IMR-90 (cell line): ENCODE measurements at regions not wholly inside any gene's neighbourhood (a gene's known extent, or its start where the extent isn't known, plus 50 kb on each side); places are given as distances from the start of the nearest gene placed in this dataset.

ENCODE experiments used
- ATAC-seq: fragments of 200-7000 bp; cut with Tn5 transposase; 2 replicates; pipeline ENCODE4 v1.9.1; 2020; ENCODE audit warnings: low read depth, mild to moderate bottlenecking, moderate library complexity
- BruUV-seq: library from RNA; stranded (reverse); fragments of 400-500 nt; replicated peaks from 2 replicates; lab custom pipeline; 2021; lab: Mats Ljungman, UMichigan
- CTCF ChIA-PET: fragments of 300-600 bp; formaldehyde crosslinking; extraction: SDS; loops from one replicate; lab custom pipeline; 2021; ENCODE audit warnings: antibody characterized with exemption; lab: Yijun Ruan, JAX
- POLR2A ChIA-PET: fragments of 300-600 bp; sonication (Branson Sonifier 250); formaldehyde crosslinking; loops from one replicate; lab custom pipeline; 2022; ENCODE audit warnings: antibody characterized with exemption; ENCODE audit not compliant: unreplicated experiment; lab: Charles Lee
- DNase-seq: peaks from one replicate; pipeline ENCODE4 v3.0.0; 2013
- H2AFZ ChIP-seq: replicated peaks from 2 replicates; pipeline ENCODE3; 2013; ENCODE audit warnings: low read length, mild to moderate bottlenecking; ENCODE audit not compliant: poor library complexity
- H2AK5ac ChIP-seq: 2 replicates; pipeline ENCODE4 v1.6.1; 2013; ENCODE audit warnings: low read depth, low read length, inconsistent platforms
- H2AK9ac ChIP-seq: replicated peaks from 2 replicates; pipeline ENCODE3; 2013; ENCODE audit warnings: mild to moderate bottlenecking, low read depth, low read length, moderate library complexity; ENCODE audit not compliant: poor library complexity
- H2BK120ac ChIP-seq: 2 replicates; pipeline ENCODE4 v1.6.1; 2013; ENCODE audit warnings: low read depth, low read length, inconsistent platforms
- H2BK15ac ChIP-seq: 3 replicates; pipeline ENCODE4 v1.6.1; 2013; ENCODE audit warnings: low read depth, low read length, inconsistent platforms
- H2BK20ac ChIP-seq: 2 replicates; pipeline ENCODE4 v1.6.1; 2013; ENCODE audit warnings: low read depth, mild to moderate bottlenecking, inconsistent platforms, low read length, moderate library complexity
- H2BK5ac ChIP-seq: 2 replicates; pipeline ENCODE4 v1.6.1; 2013; ENCODE audit warnings: mild to moderate bottlenecking, low read depth, low read length, inconsistent platforms; ENCODE audit not compliant: poor library complexity, severe bottlenecking
- H3K14ac ChIP-seq: replicated peaks from 2 replicates; pipeline ENCODE4 v1.6.1; 2013; ENCODE audit warnings: low read depth, low read length, inconsistent platforms
- H3K18ac ChIP-seq: 2 replicates; pipeline ENCODE4 v1.6.1; 2013; ENCODE audit warnings: low read depth, low read length, control low read depth
- H3K23ac ChIP-seq: 2 replicates; pipeline ENCODE4 v1.6.1; 2013; ENCODE audit warnings: low read depth, low read length, inconsistent platforms
- H3K27ac ChIP-seq: 2 replicates; pipeline ENCODE4 v1.5.1; 2013; ENCODE audit warnings: mild to moderate bottlenecking, control low read depth, low read length; ENCODE audit not compliant: insufficient read depth
- H3K27me3 ChIP-seq: 2 replicates; pipeline ENCODE4 v1.6.1; 2013; ENCODE audit warnings: low read length; ENCODE audit not compliant: control insufficient read depth, insufficient read depth
- H3K36me3 ChIP-seq: 2 replicates; pipeline ENCODE4 v1.6.1; 2013; ENCODE audit warnings: low read length, mixed read lengths; ENCODE audit not compliant: control insufficient read depth, insufficient read depth
- H3K4ac ChIP-seq: 2 replicates; pipeline ENCODE4 v1.6.1; 2013; ENCODE audit warnings: low read depth, low read length, inconsistent platforms
- H3K4me1 ChIP-seq: 2 replicates; pipeline ENCODE4 v1.6.1; 2013; ENCODE audit warnings: low read length, mixed read lengths; ENCODE audit not compliant: control insufficient read depth, insufficient read depth
- H3K4me2 ChIP-seq: 2 replicates; pipeline ENCODE4 v1.6.1; 2013; ENCODE audit warnings: low read depth, mild to moderate bottlenecking, control low read depth, low read length, moderate library complexity
- H3K4me3 ChIP-seq: 2 replicates; pipeline ENCODE4 v1.5.1; 2013; ENCODE audit warnings: low read depth, mild to moderate bottlenecking, control low read depth, low read length, moderate library complexity; ENCODE audit not compliant: insufficient read depth
- H3K56ac ChIP-seq: 2 replicates; pipeline ENCODE4 v1.6.1; 2013; ENCODE audit warnings: low read length, inconsistent platforms; ENCODE audit not compliant: insufficient read depth; ENCODE audit errors: extremely low read depth
- H3K79me1 ChIP-seq, 2 experiments: 2 replicates each; pipeline ENCODE4 v1.6.1; 2013; ENCODE audit warnings: low read length in 2 of 2, inconsistent platforms in 1 of 2, low read depth in 1 of 2
- H3K9ac ChIP-seq: 2 replicates; pipeline ENCODE4 v1.6.1; 2013; ENCODE audit warnings: low read depth, low read length, control low read depth
- H3K9me1 ChIP-seq: 2 replicates; pipeline ENCODE4 v1.6.1; 2013; ENCODE audit warnings: low read length, inconsistent platforms; ENCODE audit not compliant: insufficient read depth
- H3K9me3 ChIP-seq: 2 replicates; pipeline ENCODE4 v1.6.1; 2013; ENCODE audit warnings: low read length; ENCODE audit not compliant: control insufficient read depth, insufficient read depth
- H4K20me1 ChIP-seq: 2 replicates; pipeline ENCODE4 v1.6.1; 2013; ENCODE audit warnings: low read length, inconsistent platforms; ENCODE audit not compliant: insufficient read depth
- H4K5ac ChIP-seq: 2 replicates; pipeline ENCODE4 v1.6.1; 2013; ENCODE audit warnings: mild to moderate bottlenecking, low read depth, low read length, control low read depth
- H4K8ac ChIP-seq, 2 experiments: 2 replicates each; pipeline ENCODE4 v1.6.1; 2013; ENCODE audit warnings: low read depth in 2 of 2, low read length in 2 of 2, control low read depth in 1 of 2, inconsistent platforms in 1 of 2
- H4K91ac ChIP-seq: 2 replicates; pipeline ENCODE4 v1.6.1; 2013; ENCODE audit warnings: low read depth, low read length, inconsistent platforms; ENCODE audit not compliant: insufficient read depth
- BHLHE40 ChIP-seq: fragments of 150-350 bp; IDR thresholded peaks from 2 replicates; pipeline ENCODE4 v1.6.1; 2016; ENCODE audit warnings: mild to moderate bottlenecking, low read depth, low read length
- FOS ChIP-seq: fragments of 150-350 bp; IDR thresholded peaks from 2 replicates; pipeline ENCODE4 v1.6.1; 2016; ENCODE audit warnings: low read depth, low read length
- MAZ ChIP-seq: IDR thresholded peaks from 2 replicates; pipeline ENCODE4 v1.6.1; 2012; ENCODE audit warnings: low read depth, mild to moderate bottlenecking, low read length, improper control_type of control experiment, moderate library complexity, borderline replicate concordance
- POLR2A ChIP-seq: IDR thresholded peaks from 2 replicates; pipeline ENCODE4 v1.6.1; 2012; ENCODE audit warnings: mild to moderate bottlenecking, low read depth, low read length
- SMC3 ChIP-seq: fragments of 150-350 bp; IDR thresholded peaks from 2 replicates; pipeline ENCODE4 v1.6.1; 2016; ENCODE audit warnings: low read depth, mild to moderate bottlenecking, antibody characterized with exemption, low read length, moderate library complexity
- WGBS, 2 experiments: methylation state at CpG; one replicate each; pipeline versions ENCODE4 v1.1.5 to v1.1.7; 2013; ENCODE audit warnings: missing lambda C conversion rate in 2 of 2; ENCODE audit not compliant: insufficient read length in 1 of 2; ENCODE audit errors: extremely low coverage in 2 of 2; 5-methylcytosine and 5-hydroxymethylcytosine counted together
- dilution Hi-C: fragments of 300-500 bp; cut with HindIII; formaldehyde crosslinking; loops from one replicate; pipeline ENCODE4 v1.14.3; 2018; ENCODE audit warnings: low sequenced_read_pairs; ENCODE audit not compliant: unreplicated experiment
- in situ Hi-C: fragments of 300-500 bp; cut with MboI; formaldehyde crosslinking; loops from 3 replicates; pipeline ENCODE4 v1.14.3; 2019; ENCODE audit warnings: low sequenced_read_pairs, inconsistent platforms, mixed read lengths
- intact Hi-C: fragments of 100-400 bp; cut with micrococcal nuclease; formaldehyde crosslinking; loops from 2 replicates; pipeline ENCODE4 v1.10.0; 2022

- Histone ChIP-seq H3K9ac (no peak overlapping the region), H3K36me3 (no peaks in the 10 kb centered on the region), H2BK15ac (no peak overlapping the region), H2AK9ac (no peak overlapping the region), H2AK5ac (no peak overlapping the region), H3K14ac (no peak overlapping the region), H3K27ac (no peak overlapping the region), H4K20me1 (no peaks in the 10 kb centered on the region), H2BK120ac (no peak overlapping the region), H3K4me2 (no peak overlapping the region), H2BK20ac (no peak overlapping the region), H4K5ac (no peak overlapping the region), H2AFZ (no peak overlapping the region), H4K8ac (no peak overlapping the region), H3K9me3 (peaks cover 39% of the 10 kb centered on the region), H3K4me3 (no peak overlapping the region), H3K56ac (no peak overlapping the region), H3K9me1 (no peaks in the 10 kb centered on the region), H3K23ac (no peak overlapping the region), H4K91ac (no peak overlapping the region), H3K4ac (no peak overlapping the region), H3K18ac (no peak overlapping the region), H2BK5ac (no peak overlapping the region), H3K4me1 (no peaks in the 10 kb centered on the region), H3K27me3 (no peaks in the 10 kb centered on the region), H3K79me1 (no peaks in the 10 kb centered on the region)
- intact Hi-C loops (no loop called here), in situ Hi-C loops (no loop called here), dilution Hi-C loops (no loop called here)
- ATAC-seq (no peak), DNase-seq (no peak)
- CTCF ChIA-PET: no interaction called here
- no CpG with 5 or more reads among the region's 5 CpGs for WGBS, 2 experiments
- POLR2A ChIA-PET: no interaction called here
- TF ChIP-seq MAZ: no peak
- TF ChIP-seq SMC3: no peak
- no peak for TF ChIP-seq POLR2A
- TF ChIP-seq BHLHE40: no peak
- TF ChIP-seq FOS: no peak
- no TSS peak for BruUV-seq
Measured at GRCh38 chr17:73910821-73911515, 266.7 kb upstream of the SDK2 start.
